ENCODE measurements at regions not wholly inside any gene's neighbourhood (a gene's known extent, or its start where the extent isn't known, plus 50 kb on each side); places are given as distances from the start of the nearest gene placed in this dataset.
"Not testable (repeated sequence)": the region's sequence is repeated elsewhere in the genome, so short reads cannot be mapped to it uniquely, and the experiment has no call there.

GRCh38 chr12:131207841-131208240, 254.1 kb downstream of the ADGRD1 start:
- not testable (repeated sequence) for TF ChIP-seq NFRKB (IDR thresholded peaks at IDR 0.05; ENCODE audit: low read depth); RFX5 (IDR thresholded peaks at IDR 0.05; ENCODE audit: low read depth, low read length); ZNF124 (CRISPR knock-in tag; IDR thresholded peaks at IDR 0.05); ZNF717 (CRISPR knock-in tag; IDR thresholded peaks at IDR 0.05); KAT7 (CRISPR knock-in tag; IDR thresholded peaks at IDR 0.05; ENCODE audit: borderline replicate concordance); SIN3A (IDR thresholded peaks at IDR 0.05; ENCODE audit: borderline replicate concordance in 2 of 2, control insufficient read depth in 1 of 2, low read depth in 2 of 2, low read length in 2 of 2); ATF2 (CRISPR knock-in tag; IDR thresholded peaks at IDR 0.05); EP300 (IDR thresholded peaks at IDR 0.05; ENCODE audit: low read length); E2F4 (CRISPR knock-in tag; IDR thresholded peaks at IDR 0.05; ENCODE audit: low read depth); ZBTB11 (CRISPR knock-in tag; IDR thresholded peaks at IDR 0.05); FOXM1 (IDR thresholded peaks at IDR 0.05; ENCODE audit: low read depth); FOXM1 (CRISPR knock-in tag; IDR thresholded peaks at IDR 0.05; ENCODE audit: low read depth); USF2 (CRISPR knock-in tag; IDR thresholded peaks at IDR 0.05); CTCF (IDR thresholded peaks at IDR 0.05 in 2 of 3, conservative IDR thresholded peaks at IDR 0.05 in 1 of 3; ENCODE audit: insufficient read depth in 2 of 3, low read depth in 1 of 3, low read length in 3 of 3)
